Omental fat pad (tissue), 3 donors: ENCODE measurements at regions not wholly inside any gene's neighbourhood (a gene's known extent, or its start where the extent isn't known, plus 50 kb on each side); places are given as distances from the start of the nearest gene placed in this dataset.

Experiments used
- ATAC-seq: fragments of 150-250 bp; one replicate; pipeline ENCODE4 v1.9.1; 2016; ENCODE audit warnings: mild to moderate bottlenecking, moderate library complexity; ENCODE audit not compliant: low FRiP score
- DNase-seq: peaks from one replicate; pipeline ENCODE4 v3.0.0-alpha.2; 2019; ENCODE audit warnings: low spot score
- CTCF ChIP-seq, 3 donors: fragments of 450-650 bp; IDR thresholded peaks; one replicate each; pipeline ENCODE4 v1.5.1; 2016 to 2017; ENCODE audit warnings: antibody characterized with exemption in 3 of 3, mild to moderate bottlenecking in 3 of 3, moderate library complexity in 2 of 3

- no peak for ATAC-seq
- TF ChIP-seq CTCF (IDR thresholded peaks at IDR 0.05) = no peak
- no peak for DNase-seq
Measured at GRCh38 chr2:177078855-177079254, 133.7 kb upstream of the HNRNPA3 start.

DNA sequence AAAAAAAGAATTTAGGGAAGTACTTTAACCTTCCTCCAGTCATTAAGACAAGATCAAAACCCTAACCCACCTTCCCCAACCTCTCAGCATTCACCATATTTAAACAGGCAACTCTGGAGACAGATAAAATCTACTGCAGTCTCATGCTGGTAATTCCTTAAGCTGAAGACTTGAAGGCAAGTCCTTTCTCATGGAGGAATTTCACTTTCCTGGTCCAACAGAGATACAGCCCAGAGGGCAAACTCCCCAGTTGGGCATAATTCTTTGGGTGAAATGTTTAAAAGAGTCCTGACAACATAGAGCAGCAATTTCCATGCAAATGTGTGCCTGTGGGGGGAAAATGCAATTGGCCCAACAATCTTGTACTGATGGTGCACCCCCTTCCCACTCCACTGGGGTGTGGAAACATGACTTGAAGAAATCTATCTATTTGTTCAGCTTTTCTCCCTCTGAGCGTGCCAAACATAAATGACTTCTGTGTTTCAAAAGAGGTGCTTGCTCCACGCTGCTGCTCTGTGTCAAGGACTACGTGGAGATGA lies 131.8 kb upstream of the HNRNPA3 start:
- ATAC-seq (no peak), DNase-seq (no peak)
- no peak for TF ChIP-seq CTCF (IDR thresholded peaks at IDR 0.05)

GRCh38 chr2:177084607-177085006 lies 128.0 kb upstream of the HNRNPA3 start:
- ATAC-seq (no peak), DNase-seq (no peak)
- TF ChIP-seq CTCF (IDR thresholded peaks at IDR 0.05) = no peak

- TF ChIP-seq CTCF (IDR thresholded peaks at IDR 0.05) = no peak
- ATAC-seq (no peak), DNase-seq (no peak)
Measured at GRCh38 chr2:177088529-177088928, 124.1 kb upstream of the HNRNPA3 start.

GRCh38 chr2:177090967-177091366 lies 121.6 kb upstream of the HNRNPA3 start:
- DNase-seq = no peak

DNA sequence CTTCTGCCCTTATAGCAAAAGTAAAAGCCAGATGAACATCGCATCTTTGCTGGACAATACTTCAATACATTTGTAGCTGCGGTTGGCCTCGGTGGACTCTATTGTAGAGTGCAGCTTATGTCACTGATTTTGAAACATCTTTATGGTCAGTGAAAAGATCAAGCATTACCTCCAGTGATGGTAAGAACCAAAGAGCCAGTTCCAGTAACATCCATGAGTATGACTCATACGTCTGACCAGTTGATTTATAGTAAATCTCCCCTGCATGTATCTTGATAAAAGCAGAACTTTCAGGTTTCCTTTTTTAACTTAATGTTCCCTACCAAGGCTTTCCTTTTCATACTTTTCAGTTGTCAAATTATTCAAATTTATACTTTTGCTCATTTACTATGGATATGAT lies 119.2 kb upstream of the HNRNPA3 start:
- ATAC-seq = peak; percentile 76
- DNase-seq = no peak
- no peak for TF ChIP-seq CTCF (IDR thresholded peaks at IDR 0.05)

More at GRCh38 chr2:177090967-177091366, 121.6 kb upstream of the HNRNPA3 start:
- no peak for ATAC-seq
- TF ChIP-seq CTCF (IDR thresholded peaks at IDR 0.05) = no peak

- no peak for DNase-seq
- TF ChIP-seq CTCF (IDR thresholded peaks at IDR 0.05) = no peak
- no peak for ATAC-seq
Measured at GRCh38 chr2:177098001-177098613, 114.5 kb upstream of the HNRNPA3 start.
